Amniotic epithelial cell (primary cell): ENCODE measurements at regions not wholly inside any gene's neighbourhood (a gene's known extent, or its start where the extent isn't known, plus 50 kb on each side); places are given as distances from the start of the nearest gene placed in this dataset.
A peak's percentile ranks its signal among the peaks of the same experiment; 100 is the strongest.
"Not testable (repeated sequence)": the region's sequence is repeated elsewhere in the genome, so short reads cannot be mapped to it uniquely, and the experiment has no call there.

Experiments
- DNase-seq: peaks from one replicate; pipeline ENCODE4 v3.0.0-alpha.2; 2010; ENCODE audit warnings: low read depth

DNA sequence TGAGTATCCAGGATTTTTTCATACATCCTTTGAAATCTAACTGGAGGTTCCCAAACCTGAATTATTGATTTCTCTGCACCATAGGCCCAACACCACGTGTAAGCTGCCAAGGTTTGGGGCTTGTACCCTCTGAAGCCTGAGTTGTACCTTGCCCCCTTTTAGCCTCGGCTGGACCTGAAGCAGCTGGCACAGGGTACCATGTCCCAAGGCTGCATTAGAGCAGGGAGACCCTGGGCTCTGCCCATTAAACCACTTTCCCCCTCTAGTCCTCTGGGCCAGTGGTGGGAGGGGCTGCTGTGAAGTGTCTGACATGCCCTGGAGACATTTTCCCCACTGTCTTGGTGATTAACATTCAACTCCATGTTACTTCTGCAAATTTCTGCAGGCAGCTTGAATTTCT, 532.9 kb upstream of the NUDT12 start:
- no peak for DNase-seq

DNA sequence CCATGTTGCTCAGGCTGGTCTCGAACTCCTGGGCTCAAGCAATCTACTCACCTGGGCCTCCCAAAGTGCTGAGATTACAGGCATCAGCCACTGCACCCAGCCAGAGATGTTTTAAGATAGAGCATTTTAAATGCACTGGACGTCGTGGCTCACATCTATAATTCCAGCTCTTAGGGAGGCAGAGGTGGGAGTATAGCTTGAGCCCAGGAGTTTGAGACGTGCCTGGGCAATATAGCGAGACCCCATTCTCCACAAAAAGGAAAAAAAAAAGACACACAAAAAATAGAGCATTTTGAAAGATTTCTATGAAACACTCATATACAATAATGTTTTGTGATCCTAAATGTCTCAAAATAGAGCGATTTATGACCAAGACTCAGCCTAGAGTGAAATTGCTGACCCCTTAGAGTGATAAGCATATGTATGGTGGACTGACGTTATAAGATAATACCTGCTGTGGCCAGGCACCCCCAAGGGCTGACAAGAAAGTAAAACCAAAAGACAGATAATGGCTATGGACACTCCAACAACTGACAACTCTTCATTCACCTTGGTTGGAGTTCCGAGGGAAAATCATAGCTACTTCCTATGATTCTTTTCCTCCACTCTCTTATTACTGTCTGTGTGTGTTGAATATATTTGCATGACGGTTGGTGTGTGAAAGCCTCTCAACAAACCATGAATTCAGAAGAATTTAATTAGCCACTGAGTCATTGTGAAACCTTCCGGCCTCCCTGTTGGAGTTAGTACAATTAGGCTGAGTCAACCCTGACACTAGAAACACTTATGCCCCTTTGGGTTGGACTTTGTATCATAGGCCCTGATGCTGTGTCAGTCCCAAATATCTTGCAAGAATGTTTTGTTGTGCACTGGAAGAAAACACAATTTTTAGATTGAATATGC, 526.5 kb upstream of the NUDT12 start:
- peak; percentile 9 for DNase-seq

DNA sequence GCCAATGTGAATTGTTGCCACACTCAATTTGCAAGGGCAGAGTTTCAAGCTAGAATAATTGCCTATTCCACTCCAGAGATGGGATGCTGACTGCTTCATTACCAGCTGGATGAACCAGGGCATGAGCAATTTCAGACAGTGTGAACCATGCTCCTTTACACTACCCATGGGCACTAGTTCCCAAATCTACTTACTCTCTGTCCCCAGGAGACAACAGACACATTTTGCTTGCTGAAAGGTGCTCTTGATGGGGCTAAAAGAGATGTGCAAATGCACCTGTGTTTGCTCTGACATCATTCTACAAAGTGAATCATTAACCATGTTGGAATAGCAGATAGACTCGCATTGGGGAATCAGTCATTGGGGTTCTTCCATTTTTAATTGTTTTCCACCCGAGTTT, 522.3 kb upstream of the NUDT12 start:
- DNase-seq, result no peak

DNA sequence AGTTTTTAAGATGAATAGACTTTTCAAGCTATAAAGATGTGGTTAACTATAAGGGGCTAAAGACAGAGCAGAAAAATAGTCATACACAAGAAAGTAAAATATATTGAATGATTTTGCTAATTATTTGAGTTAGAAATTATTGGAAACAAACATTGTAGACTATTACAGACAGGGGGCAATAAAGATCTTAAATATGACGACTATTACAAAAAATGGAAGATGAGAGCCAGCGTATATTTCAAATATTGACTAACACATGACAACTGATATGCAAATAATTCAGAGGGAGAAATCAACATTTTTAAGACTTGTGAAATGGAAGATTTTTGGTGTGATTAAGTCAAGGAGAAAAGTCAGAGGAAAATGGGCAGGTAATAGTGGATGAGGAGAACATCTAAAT, 520.2 kb upstream of the NUDT12 start:
- no peak for DNase-seq

DNA sequence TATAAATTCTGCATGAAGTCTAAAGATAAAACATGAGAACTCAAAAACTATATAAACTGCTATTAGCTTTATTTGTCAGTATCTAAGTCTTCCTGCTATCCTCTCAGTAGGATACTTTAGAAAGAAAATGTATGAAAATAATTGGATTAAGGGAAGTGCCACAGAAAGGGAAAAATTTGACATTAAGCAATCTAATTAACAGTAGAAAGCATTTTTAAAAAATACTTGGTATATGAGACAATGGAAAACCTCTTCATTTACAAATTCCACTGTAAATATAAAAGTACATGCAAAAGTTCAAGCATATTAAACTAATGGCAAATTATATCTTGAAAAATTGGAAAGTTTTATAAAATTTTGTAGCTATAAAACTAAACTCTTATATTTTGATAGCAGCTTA, 518.6 kb upstream of the NUDT12 start:
- no peak for DNase-seq

DNA sequence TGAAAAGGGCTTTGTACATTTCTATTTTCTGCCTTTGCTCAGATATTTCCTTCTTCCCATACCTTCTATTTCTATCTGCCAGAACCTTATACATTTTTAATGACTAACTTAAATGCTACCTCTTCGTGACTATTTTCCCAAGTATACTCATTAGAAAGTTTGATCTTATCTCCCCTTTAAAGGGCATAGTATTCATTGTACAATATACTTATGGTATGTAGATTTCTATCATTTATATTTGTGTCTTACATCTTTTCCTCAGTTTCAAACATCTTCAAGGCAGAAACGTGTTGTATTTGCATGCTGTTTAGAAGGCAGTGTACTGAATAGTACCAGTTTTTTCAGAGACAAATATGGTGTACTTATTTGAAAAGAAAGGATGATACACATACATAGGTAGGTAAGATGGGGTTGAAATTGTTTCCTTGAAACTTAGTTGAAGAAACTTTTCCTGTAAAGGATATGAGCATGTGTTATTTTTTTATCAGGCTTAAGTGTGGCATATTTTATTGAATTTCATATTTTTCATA, 518.1 kb upstream of the NUDT12 start:
- DNase-seq, result no peak

DNA sequence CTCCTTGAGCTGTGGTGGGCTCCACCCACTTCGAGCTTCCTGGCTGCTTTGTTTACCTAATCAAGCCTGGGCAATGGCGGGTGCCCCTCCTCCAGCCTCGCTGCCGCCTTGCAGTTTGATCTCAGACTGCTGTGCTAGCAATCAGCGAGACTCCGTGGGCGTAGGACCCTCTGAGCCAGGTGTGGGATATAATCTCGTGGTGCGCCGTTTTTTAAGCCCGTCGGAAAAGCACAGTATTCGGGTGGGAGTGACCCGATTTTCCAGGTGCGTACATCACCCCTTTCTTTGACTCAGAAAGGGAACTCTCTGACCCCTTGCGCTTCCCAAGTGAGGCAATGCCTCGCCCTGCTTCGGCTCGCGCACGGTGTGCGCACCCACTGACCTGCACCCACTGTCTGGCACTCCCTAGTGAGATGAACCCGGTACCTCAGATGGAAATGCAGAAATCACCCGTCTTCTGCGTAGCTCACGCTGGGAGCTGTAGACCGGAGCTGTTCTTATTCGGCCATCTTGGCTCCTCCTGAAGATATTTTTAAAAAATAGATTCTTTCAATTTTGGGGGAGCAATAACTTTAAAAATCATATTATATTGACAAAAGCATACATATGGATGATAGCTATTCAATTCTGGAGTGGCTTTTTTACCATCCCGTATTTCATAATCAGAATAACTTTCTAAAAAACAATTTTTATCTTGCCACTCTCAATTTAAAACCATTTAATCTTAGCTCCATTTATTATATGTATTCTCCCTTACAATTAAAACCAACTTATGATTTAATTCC, 517.5 kb upstream of the NUDT12 start:
- not testable (repeated sequence) for DNase-seq

DNA sequence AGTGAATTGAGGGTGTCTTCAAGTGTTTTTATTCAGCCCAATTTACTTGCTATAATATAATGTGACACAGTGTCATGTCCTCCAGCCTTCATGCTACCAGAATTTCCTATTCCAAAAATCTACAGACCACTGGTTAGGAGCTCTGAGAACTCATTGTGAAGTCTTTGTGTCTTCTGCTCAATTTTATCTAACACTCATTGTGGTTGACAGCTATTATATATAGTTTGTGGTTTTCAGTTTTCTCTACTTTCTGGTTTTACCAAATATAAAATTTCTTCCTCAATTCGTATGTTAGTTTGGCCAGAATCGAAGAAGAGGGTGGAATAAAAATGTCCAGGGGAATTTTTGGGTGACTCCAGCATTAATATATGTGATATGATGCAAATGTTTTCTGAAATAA, 509.3 kb upstream of the NUDT12 start:
- DNase-seq, result no peak

DNA sequence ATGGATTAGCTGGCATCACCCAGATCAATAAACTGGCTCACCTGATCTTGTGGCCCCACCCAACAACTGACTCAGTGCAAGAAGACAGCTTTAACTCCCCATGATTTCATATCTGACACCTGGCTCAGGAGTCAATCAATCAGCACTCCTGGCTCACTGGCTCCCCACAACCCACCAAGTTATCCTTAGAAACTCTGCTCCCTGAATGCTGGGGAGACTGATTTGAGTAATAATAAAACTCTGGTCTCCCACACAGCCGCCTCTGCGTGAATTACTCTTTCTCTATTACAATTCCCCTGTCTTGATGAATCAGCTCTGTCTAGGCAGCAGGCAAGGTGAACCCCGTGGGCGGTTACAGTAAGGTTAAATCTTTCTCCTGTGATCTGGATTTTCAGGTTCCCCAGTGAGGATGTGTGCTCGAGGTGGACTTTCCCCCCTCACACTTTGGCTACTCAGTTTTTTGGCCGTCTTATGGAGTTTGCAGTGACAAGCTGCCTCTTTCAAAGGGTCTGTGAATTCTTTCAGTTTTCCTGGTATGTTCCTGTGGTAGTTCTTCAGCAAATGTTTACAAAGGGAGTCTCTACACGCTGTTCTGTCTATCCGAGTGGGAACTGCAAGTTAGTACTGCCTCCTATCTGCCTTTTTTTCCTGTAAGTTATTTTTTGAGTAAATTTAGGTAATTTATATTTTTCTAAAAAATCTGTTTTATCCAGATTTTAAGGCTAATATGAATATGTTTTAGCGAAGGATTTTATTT, 500.2 kb upstream of the NUDT12 start:
- peak; percentile 18 for DNase-seq

DNA sequence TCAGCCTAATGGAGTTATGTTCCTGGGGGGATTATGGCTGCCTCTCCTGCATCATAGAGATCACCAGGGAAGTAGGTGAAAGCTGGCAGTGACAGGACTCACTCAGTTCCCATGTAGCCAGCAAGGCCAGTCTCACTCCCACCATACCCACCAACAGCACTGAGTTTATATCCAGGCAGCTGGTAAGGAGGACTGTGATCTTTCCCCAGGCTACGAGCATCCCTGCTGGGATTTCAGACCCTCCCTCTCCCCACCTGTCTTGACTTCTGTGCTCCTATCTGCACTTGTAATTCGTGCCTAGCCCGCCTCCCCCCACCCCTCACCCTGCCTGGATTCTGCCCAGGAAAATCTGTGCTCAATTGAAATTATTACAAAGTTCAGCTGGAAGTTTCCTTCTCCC, 499.1 kb upstream of the NUDT12 start:
- no peak for DNase-seq

DNA sequence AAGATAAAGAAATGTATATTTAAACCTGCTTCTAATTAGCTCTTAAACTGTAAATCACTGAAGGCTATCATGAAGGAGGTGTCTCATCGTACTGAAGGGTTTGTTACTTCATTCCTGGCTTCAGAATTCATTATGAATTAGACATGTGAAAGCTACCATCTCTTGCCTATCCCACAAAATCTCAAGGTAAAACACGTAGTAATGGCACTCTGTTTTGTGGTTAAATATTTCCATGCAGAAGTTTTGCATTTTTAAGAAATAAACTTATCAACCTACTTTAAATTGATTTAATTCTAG, 490.7 kb upstream of the NUDT12 start:
- DNase-seq, result no peak

DNA sequence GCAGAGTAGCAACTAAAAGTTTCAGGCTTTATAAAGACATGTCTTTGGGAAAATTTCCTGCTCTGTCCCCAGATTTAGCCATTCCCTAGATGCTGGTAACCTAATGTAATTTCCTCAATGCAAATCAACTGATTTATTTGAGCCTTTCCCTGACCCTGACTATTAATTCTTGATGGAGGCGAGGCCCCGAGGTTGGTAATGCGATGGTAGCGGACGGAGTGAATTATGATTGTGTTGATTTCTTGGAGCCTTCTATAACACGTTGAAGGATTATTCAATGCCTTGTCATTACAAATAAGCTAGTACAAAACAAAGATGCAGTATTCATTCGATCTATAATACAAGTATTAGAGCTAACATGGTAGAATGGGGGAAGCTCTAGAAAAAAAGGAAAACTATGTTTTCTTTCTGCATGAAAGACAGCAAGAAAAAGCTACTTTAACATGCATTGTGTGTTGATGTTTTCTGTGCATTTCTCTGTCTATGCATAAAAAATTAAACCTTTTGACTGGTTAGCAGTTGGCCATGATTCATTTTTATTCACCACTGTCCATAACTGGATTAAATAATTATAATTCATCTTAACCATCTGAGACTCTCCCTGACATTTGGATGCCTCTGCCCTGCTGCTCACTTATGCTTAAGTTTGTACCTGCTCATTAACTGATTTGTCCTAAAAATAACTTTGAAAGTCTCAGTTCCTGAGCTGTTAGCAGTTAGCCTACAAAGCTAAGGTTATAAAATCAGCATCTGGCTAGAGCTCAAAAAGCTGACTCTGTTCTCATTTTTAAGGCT, 490.2 kb upstream of the NUDT12 start:
- DNase-seq, result no peak

DNA sequence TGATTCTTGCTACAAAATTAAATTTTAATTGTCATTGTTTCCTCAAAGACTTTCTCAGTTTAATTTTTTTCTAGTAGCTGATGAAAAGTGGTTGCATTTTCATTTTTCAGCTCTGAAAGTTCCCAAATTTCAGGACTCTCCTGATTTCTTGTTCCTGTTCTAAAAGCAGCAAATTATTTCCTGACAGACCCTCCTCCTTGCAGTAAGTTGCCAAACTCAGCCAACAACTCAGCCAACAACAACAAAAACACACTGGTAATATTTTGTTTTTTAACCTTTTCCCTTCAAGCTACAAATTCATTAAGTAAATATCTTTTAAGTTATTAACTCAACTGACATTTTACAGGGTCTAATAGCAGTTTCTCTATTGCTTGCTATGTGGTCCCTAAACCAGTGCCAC, 487.8 kb upstream of the NUDT12 start:
- no peak for DNase-seq

DNA sequence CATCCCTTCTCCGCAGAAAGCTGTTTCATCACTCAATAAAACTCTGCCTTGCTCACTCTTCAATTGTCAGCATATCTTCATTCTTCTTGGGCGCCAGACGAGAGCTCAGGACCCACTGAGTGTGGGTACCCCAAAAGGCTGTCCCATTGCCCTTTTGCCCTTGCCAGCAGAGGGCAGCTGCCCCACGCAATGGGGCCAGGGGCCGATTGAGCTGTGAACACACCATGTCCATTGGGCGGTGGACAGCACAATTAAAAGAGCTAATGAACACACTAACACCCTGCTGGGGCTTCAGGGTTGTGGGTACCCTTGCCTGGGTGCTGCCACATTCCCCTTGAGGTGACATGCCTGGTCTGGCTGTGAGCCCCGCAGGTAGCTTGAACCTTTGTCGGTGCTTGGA, 487.2 kb upstream of the NUDT12 start:
- no peak for DNase-seq

DNA sequence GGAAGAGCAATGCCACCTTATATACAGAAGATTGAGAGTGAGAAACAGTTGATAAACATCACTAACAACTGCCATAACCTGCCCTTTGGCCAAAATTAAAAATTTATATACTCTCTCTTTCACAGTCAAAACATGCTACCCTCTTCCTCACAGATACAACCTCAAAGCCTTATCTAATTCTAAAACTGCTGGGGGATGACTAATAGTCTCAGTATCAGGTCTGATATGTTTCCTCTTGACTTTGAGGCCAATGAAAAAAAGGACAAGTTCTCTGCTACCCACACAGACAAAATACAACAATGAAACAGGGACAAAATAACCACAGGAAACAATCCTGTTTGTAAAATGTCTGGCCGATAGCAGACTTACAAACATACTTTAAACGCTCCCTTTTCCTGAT, 485.6 kb upstream of the NUDT12 start:
- DNase-seq, result peak; percentile 15

DNA sequence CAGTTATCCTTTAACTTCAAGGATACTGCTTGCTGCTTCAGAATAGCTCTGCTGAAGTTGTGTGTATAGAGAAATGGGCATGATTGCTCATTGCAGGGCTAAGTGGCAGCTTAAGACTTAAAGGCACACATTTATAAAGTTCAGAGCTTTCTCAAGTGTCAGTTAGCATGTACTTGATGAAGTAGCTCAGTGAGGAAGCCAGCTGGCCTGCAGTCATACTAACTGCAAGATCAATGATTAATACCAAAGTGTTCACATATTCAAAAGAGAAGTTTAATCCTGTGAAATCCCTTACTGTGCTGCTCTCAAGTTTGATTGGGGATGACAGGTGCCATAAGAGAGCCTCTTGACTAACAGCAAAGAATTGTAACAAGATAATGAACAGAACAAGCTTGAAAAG, 483.4 kb upstream of the NUDT12 start:
- DNase-seq, result no peak

DNA sequence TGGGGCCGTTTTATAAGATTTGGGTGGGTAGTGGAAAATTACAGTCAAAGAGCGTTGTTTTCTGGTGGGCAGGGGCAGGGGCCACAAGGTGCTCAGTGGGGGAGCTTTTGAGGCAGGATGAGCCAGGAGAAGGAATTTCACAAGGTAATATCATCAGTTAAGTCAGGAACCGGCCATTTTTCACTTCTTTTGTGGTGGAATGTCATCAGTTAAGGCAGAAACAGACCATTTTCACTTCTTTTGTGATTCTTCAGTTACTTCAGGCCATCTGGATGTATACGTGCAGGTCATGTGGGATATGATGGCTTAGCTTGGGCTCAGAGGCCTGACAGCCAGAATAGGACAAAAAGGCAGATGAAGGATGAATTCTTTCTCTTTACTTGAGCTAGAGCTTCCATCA, 477.3 kb upstream of the NUDT12 start:
- not testable (repeated sequence) for DNase-seq

DNA sequence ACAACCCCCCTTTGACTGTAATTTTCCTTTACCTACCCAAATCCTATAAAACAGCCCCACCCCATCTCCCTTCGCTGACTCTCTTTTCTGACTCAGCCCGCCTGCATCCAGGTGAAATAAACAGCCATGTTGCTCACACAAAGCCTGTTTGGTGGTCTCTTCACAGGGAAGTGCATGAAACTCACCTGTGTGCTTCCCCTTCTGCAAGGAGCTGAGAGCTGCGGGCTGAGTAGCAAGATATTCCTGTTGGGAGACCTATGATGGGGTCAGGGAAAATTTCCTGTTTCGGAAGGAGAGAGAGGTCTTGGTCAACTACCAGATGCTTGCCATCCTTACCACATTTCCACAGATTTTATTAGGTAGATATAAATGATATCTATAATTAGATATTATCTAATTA, 474.5 kb upstream of the NUDT12 start:
- not testable (repeated sequence) for DNase-seq

DNA sequence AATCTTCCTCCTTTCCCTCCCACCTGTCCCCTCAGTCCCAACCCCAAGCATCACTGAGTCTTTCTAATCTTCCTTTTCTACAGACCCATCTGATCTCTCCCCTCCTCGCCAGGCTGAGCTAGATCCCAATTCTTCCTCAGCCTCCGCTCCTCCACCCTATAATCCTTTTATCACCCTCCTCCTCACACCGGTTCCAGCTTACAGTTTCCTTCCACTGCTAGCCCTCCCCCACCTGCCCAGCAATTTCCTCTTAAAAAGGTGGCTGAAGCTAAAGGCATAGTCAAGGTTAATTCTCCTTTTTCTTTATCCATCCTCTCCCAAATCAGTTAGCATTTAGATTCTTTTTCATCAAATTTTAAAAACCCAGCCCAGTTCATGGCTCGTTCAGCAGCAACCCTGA, 470.6 kb upstream of the NUDT12 start:
- not testable (repeated sequence) for DNase-seq

DNA sequence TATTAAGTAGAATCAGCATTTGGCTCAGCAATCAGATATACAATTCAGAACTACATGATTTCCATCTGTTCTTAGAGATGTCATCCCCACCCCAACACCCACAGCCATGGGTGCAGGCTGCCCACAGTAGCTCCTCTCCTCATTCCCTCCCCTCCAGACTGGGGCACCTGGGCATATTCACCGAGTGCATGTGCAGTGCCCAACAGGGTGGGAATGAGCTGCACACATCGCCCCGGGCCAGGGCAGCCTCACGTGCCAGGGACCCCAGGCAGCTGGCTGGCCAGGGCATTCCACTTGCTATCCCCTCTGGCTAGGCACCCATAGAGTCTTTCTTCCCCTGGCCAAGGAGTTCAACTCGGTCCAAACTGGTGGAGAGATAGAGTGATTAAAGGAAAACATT, 461.9 kb upstream of the NUDT12 start:
- DNase-seq, result no peak

DNA sequence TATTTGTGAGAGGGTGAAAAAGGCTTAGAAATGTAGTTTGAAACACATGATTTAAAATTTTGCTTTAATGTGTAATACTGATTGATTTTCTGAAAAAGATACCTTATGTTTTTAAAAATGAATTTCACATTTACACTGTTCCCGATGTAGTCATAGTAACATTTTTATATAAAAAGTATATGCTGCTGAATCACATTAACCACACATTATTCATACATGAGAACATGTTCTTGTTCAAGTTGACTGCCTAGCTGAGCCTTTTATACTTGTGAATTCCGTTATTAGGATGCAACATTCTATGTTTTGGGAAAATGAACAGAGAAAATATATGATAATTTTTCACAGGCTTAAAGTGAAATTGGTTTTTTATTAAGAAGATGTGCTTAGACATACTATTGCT, 461.1 kb upstream of the NUDT12 start:
- DNase-seq, result no peak

DNA sequence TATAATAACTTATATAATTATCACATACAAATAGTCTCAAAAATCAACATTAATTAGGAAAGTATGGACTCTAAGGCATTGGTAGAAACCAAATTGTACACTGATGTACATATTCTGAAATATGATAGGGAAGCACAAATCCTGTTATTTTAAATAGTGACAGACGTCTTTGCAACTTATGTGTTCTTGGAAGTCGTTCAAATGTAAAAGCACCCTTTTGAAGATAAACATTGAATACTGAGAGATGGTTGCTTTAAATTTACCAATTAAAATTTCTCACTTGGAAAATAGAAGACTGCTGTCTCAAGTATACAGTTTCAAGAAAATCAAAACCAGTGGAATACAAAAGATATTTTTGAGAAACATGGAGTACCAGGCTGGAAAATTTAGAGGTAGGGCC, 457.4 kb upstream of the NUDT12 start:
- no peak for DNase-seq
